ENCODE measurements at regions not wholly inside any gene's neighbourhood (a gene's known extent, or its start where the extent isn't known, plus 50 kb on each side); places are given as distances from the start of the nearest gene placed in this dataset.

DNA sequence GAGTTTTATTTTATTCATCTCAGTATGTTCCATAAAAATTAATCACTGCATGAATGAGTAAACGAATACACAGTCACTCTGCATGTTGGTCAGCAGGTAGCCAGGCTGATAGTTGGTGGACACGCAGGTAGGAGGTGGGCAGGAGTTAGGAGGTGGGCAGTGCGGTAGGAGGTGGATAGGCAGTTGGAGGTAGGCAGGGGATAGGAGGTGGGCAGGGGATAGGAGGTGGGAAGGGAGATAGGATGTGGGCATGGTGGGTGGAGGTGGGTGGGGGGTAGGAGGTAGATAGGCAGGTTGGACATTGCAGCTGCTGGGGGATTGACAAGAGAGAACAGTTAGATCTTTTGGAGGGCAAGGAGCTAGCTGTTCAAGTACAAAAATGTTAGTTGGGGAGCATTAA, 322.7 kb downstream of the PTPRU start (continued):
- TF ChIP-seq, protein P1, sequence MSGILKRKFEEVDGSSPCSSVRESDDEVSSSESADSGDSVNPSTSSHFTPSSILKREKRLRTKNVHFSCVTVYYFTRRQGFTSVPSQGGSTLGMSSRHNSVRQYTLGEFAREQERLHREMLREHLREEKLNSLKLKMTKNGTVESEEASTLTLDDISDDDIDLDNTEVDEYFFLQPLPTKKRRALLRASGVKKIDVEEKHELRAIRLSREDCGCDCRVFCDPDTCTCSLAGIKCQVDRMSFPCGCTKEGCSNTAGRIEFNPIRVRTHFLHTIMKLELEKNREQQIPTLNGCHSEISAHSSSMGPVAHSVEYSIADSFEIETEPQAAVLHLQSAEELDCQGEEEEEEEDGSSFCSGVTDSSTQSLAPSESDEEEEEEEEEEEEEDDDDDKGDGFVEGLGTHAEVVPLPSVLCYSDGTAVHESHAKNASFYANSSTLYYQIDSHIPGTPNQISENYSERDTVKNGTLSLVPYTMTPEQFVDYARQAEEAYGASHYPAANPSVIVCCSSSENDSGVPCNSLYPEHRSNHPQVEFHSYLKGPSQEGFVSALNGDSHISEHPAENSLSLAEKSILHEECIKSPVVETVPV (CRISPR knock-in tag; IDR thresholded peaks at IDR 0.05), result no peak

DNA sequence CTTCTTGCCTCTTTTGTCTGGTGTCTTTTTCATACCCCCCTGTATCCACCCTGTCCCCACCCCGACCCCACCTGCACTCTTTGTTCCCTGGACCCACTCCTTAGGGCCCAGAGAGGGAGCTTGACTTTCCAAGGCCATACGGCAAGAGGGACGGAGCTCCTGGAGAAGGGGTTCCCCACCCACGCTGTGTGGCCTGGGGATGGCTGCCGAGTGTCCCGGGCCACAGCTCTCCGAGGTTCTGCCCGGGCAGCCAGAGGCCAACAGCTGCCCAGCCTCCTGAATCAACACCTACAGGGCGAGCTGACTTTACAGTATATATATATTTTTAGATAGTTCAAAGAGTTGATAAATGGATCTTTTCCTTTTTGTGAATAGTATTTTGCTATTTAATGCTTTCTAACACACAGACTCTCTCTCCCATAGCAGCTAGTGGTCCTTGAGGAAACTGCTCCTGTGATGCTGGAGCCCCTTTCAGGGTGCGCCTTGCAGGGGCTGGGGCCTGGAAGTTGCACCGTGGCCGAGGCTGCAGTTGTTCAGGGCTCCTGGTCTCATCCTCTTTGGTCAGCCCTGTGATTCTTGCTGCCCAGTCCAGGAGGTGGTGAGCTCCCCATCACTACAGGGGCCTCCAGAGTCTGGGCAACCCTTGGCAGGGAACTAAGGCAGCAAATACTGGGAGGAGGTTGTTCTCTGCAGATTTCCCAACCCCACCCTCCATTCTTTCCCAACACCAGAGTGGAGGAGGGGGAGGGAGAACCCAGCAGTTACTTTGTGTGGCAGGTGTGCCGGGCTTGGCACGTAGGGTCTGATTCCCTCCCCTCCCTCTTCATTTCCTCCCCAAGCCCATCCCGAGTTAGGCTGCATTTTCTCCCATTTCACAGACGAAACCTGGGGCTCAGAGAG, 321.6 kb downstream of the PTPRU start:
- ATAC-seq, result no peak
- TF ChIP-seq ZNF565 (CRISPR knock-in tag; conservative IDR thresholded peaks at IDR 0.05; ENCODE audit: low read depth), result no peak
- no peak for TF ChIP-seq CSDC2 (CRISPR knock-in tag; IDR thresholded peaks at IDR 0.05)
- TF ChIP-seq ZNF70 (CRISPR knock-in tag; IDR thresholded peaks at IDR 0.05), result no peak
- TF ChIP-seq, protein P2, sequence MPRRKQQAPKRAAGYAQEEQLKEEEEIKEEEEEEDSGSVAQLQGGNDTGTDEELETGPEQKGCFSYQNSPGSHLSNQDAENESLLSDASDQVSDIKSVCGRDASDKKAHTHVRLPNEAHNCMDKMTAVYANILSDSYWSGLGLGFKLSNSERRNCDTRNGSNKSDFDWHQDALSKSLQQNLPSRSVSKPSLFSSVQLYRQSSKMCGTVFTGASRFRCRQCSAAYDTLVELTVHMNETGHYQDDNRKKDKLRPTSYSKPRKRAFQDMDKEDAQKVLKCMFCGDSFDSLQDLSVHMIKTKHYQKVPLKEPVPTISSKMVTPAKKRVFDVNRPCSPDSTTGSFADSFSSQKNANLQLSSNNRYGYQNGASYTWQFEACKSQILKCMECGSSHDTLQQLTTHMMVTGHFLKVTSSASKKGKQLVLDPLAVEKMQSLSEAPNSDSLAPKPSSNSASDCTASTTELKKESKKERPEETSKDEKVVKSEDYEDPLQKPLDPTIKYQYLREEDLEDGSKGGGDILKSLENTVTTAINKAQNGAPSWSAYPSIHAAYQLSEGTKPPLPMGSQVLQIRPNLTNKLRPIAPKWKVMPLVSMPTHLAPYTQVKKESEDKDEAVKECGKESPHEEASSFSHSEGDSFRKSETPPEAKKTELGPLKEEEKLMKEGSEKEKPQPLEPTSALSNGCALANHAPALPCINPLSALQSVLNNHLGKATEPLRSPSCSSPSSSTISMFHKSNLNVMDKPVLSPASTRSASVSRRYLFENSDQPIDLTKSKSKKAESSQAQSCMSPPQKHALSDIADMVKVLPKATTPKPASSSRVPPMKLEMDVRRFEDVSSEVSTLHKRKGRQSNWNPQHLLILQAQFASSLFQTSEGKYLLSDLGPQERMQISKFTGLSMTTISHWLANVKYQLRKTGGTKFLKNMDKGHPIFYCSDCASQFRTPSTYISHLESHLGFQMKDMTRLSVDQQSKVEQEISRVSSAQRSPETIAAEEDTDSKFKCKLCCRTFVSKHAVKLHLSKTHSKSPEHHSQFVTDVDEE (CRISPR knock-in tag; IDR thresholded peaks at IDR 0.05), result no peak
- TF ChIP-seq ZC3H10 (CRISPR knock-in tag; IDR thresholded peaks at IDR 0.05), result no peak
- TF ChIP-seq GLIS3 (CRISPR knock-in tag; IDR thresholded peaks at IDR 0.05), result no peak
- no peak for TF ChIP-seq BACH2 (CRISPR knock-in tag; IDR thresholded peaks at IDR 0.05; ENCODE audit: borderline replicate concordance)
- TF ChIP-seq OSR1 (CRISPR knock-in tag; IDR thresholded peaks at IDR 0.05), result no peak
- TF ChIP-seq ZFP3 (CRISPR knock-in tag; IDR thresholded peaks at IDR 0.05), result no peak
- no peak for TF ChIP-seq ZFP30 (CRISPR knock-in tag; IDR thresholded peaks at IDR 0.05)
- no peak for TF ChIP-seq ARNTL (CRISPR knock-in tag; IDR thresholded peaks at IDR 0.05; ENCODE audit: borderline replicate concordance, low read depth)
- no peak for TF ChIP-seq PPARA (CRISPR knock-in tag; IDR thresholded peaks at IDR 0.05; ENCODE audit: borderline replicate concordance)
- TF ChIP-seq, protein P3, sequence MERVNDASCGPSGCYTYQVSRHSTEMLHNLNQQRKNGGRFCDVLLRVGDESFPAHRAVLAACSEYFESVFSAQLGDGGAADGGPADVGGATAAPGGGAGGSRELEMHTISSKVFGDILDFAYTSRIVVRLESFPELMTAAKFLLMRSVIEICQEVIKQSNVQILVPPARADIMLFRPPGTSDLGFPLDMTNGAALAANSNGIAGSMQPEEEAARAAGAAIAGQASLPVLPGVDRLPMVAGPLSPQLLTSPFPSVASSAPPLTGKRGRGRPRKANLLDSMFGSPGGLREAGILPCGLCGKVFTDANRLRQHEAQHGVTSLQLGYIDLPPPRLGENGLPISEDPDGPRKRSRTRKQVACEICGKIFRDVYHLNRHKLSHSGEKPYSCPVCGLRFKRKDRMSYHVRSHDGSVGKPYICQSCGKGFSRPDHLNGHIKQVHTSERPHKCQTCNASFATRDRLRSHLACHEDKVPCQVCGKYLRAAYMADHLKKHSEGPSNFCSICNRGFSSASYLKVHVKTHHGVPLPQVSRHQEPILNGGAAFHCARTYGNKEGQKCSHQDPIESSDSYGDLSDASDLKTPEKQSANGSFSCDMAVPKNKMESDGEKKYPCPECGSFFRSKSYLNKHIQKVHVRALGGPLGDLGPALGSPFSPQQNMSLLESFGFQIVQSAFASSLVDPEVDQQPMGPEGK (CRISPR knock-in tag; IDR thresholded peaks at IDR 0.05; ENCODE audit: borderline replicate concordance), result no peak
- TF ChIP-seq ESRRG (CRISPR knock-in tag; IDR thresholded peaks at IDR 0.05), result no peak
- TF ChIP-seq TCF4 (CRISPR knock-in tag; IDR thresholded peaks at IDR 0.05; ENCODE audit: borderline replicate concordance), result no peak
- TF ChIP-seq ZNF8 (CRISPR knock-in tag; IDR thresholded peaks at IDR 0.05), result no peak

DNA sequence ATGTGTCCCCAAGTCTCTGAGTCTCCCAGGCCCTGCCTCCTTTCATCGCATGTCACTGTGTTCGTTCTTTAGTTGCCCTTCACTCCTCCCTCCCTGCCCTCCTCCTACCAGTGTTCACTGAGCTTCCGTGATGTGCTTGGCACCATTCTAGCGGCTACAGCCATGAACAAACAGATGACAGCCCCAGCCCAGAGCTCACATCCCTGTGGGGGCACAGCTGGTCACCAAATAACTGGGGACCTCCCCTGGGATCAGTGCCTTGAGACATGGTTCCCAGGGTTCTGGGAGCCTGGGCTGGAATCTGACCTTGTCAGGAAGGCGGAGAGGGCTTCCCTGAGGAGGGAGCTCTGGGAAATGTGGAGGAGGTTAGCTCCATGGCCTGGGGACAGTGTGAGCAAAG, 320.7 kb downstream of the PTPRU start:
- no peak for ATAC-seq
- no peak for TF ChIP-seq PPARA (CRISPR knock-in tag; IDR thresholded peaks at IDR 0.05; ENCODE audit: borderline replicate concordance)
- no peak for TF ChIP-seq ISL1 (CRISPR knock-in tag; IDR thresholded peaks at IDR 0.05)
- TF ChIP-seq, protein P3 (CRISPR knock-in tag; IDR thresholded peaks at IDR 0.05; ENCODE audit: borderline replicate concordance), result no peak
- no peak for TF ChIP-seq ZNF8 (CRISPR knock-in tag; IDR thresholded peaks at IDR 0.05)
- no peak for TF ChIP-seq OSR1 (CRISPR knock-in tag; IDR thresholded peaks at IDR 0.05)
- TF ChIP-seq BACH2 (CRISPR knock-in tag; IDR thresholded peaks at IDR 0.05; ENCODE audit: borderline replicate concordance), result no peak

DNA sequence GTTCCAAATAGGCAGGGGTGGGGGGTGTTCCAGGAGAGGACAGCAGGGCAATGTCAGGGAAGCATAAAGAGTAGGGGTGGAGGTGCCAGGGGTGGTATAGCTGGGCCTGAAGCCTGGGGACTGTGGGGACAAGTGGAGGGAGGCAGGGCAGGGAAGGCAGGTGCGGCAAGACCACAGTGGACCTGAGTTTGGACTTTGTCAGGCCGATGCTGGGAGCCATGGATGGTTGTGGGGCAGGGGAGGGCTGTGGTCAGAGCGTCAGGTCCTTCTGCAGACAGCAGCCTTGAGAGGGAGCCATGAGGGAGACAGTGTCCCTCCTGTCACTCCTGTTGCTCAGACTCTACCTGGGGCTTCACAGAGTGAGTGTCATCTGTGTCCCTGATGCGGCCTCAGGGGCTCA, 320.3 kb downstream of the PTPRU start:
- ATAC-seq, result no peak
- TF ChIP-seq ZFP3 (CRISPR knock-in tag; IDR thresholded peaks at IDR 0.05) (no peak), ZNF70 (CRISPR knock-in tag; IDR thresholded peaks at IDR 0.05) (no peak), RARB (CRISPR knock-in tag; IDR thresholded peaks at IDR 0.05) (no peak), TCF4 (CRISPR knock-in tag; IDR thresholded peaks at IDR 0.05; ENCODE audit: borderline replicate concordance) (no peak), ZC3H10 (CRISPR knock-in tag; IDR thresholded peaks at IDR 0.05) (no peak)
- TF ChIP-seq, protein P4, sequence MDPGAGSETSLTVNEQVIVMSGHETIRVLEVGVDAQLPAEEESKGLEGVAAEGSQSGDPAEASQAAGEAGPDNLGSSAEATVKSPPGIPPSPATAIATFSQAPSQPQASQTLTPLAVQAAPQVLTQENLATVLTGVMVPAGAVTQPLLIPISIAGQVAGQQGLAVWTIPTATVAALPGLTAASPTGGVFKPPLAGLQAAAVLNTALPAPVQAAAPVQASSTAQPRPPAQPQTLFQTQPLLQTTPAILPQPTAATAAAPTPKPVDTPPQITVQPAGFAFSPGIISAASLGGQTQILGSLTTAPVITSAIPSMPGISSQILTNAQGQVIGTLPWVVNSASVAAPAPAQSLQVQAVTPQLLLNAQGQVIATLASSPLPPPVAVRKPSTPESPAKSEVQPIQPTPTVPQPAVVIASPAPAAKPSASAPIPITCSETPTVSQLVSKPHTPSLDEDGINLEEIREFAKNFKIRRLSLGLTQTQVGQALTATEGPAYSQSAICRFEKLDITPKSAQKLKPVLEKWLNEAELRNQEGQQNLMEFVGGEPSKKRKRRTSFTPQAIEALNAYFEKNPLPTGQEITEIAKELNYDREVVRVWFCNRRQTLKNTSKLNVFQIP (CRISPR knock-in tag; IDR thresholded peaks at IDR 0.05; ENCODE audit: borderline replicate concordance, low read depth), result no peak
- TF ChIP-seq, protein P2 (CRISPR knock-in tag; IDR thresholded peaks at IDR 0.05), result no peak
- TF ChIP-seq, protein P3 (CRISPR knock-in tag; IDR thresholded peaks at IDR 0.05; ENCODE audit: borderline replicate concordance), result no peak
